H9 (cell line): ENCODE measurements at regions not wholly inside any gene's neighbourhood (a gene's known extent, or its start where the extent isn't known, plus 50 kb on each side); places are given as distances from the start of the nearest gene placed in this dataset.

Experiments used
- DNase-seq: peaks from one replicate; pipeline ENCODE4 v3.0.0-alpha.2; 2017
- H2AFZ ChIP-seq: one replicate; pipeline ENCODE4 v1.6.1; 2013; ENCODE audit warnings: mild to moderate bottlenecking, low read length, control low read depth, moderate library complexity
- H2AK5ac ChIP-seq: 2 replicates; pipeline ENCODE4 v1.6.1; 2013; ENCODE audit warnings: low read length, control low read depth, mixed read lengths; ENCODE audit not compliant: insufficient read length
- H2BK120ac ChIP-seq: one replicate; pipeline ENCODE4 v1.6.1; 2013; ENCODE audit warnings: low read depth, mild to moderate bottlenecking, low read length, control low read depth, inconsistent platforms; ENCODE audit not compliant: poor library complexity, severe bottlenecking
- H2BK12ac ChIP-seq: 2 replicates; pipeline ENCODE4 v1.6.1; 2013; ENCODE audit warnings: low read length, control low read depth, mixed read lengths, low read depth; ENCODE audit not compliant: insufficient read length
- H2BK15ac ChIP-seq: 2 replicates; pipeline ENCODE4 v1.6.1; 2013; ENCODE audit warnings: low read depth, low read length, control low read depth
- H2BK20ac ChIP-seq: one replicate; pipeline ENCODE4 v1.6.1; 2013; ENCODE audit warnings: low read depth, mild to moderate bottlenecking, low read length, control low read depth, inconsistent platforms; ENCODE audit not compliant: poor library complexity, severe bottlenecking
- H2BK5ac ChIP-seq: 2 replicates; pipeline ENCODE4 v1.6.1; 2013; ENCODE audit warnings: low read length, control low read depth, mixed read lengths; ENCODE audit not compliant: insufficient read length
- H3K14ac ChIP-seq: 2 replicates; pipeline ENCODE4 v1.6.1; 2013; ENCODE audit warnings: low read length, control low read depth; ENCODE audit not compliant: insufficient read depth
- H3K18ac ChIP-seq: 2 replicates; pipeline ENCODE4 v1.6.1; 2013; ENCODE audit warnings: low read depth, mild to moderate bottlenecking, mixed read lengths, low read length, control low read depth; ENCODE audit not compliant: insufficient read length
- H3K23ac ChIP-seq: 2 replicates; pipeline ENCODE4 v1.6.1; 2013; ENCODE audit warnings: low read length, control low read depth, mixed read lengths, low read depth; ENCODE audit not compliant: insufficient read length
- H3K23me2 ChIP-seq: 2 replicates; pipeline ENCODE4 v1.6.1; 2013; ENCODE audit warnings: low read depth, mild to moderate bottlenecking, mixed read lengths, low read length, control low read depth; ENCODE audit not compliant: insufficient read length, poor library complexity, severe bottlenecking
- H3K27ac ChIP-seq: 2 replicates; pipeline ENCODE4 v1.5.1; 2013; ENCODE audit warnings: low read length, control low read depth, mixed read lengths, low read depth; ENCODE audit not compliant: insufficient read length
- H3K27me3 ChIP-seq: 2 replicates; pipeline ENCODE4 v1.6.1; 2013; ENCODE audit warnings: low read length, control low read depth, inconsistent platforms; ENCODE audit not compliant: insufficient read depth
- H3K4ac ChIP-seq: 2 replicates; pipeline ENCODE4 v1.6.1; 2013; ENCODE audit warnings: low read depth, mild to moderate bottlenecking, control low read depth, inconsistent platforms, low read length, moderate library complexity
- H3K4me1 ChIP-seq: 2 replicates; pipeline ENCODE4 v1.6.1; 2013; ENCODE audit warnings: low read length, control low read depth, inconsistent platforms; ENCODE audit not compliant: insufficient read depth
- H3K4me2 ChIP-seq: 2 replicates; pipeline ENCODE4 v1.6.1; 2013; ENCODE audit warnings: low read length, control low read depth, mixed read lengths; ENCODE audit not compliant: insufficient read length, insufficient read depth
- H3K56ac ChIP-seq: 2 replicates; pipeline ENCODE4 v1.6.1; 2013; ENCODE audit warnings: low read depth, mild to moderate bottlenecking, mixed read lengths, low read length, control low read depth; ENCODE audit not compliant: insufficient read length
- H3K79me1 ChIP-seq: 2 replicates; pipeline ENCODE4 v1.6.1; 2013; ENCODE audit warnings: low read depth, mild to moderate bottlenecking, moderate library complexity, low read length, control low read depth, inconsistent platforms; ENCODE audit not compliant: insufficient read depth, poor library complexity, severe bottlenecking
- H3K79me2 ChIP-seq: 2 replicates; pipeline ENCODE4 v1.6.1; 2013; ENCODE audit warnings: low read length, control low read depth, inconsistent platforms; ENCODE audit not compliant: insufficient read depth
- H3K9ac ChIP-seq: 2 replicates; pipeline ENCODE4 v1.6.1; 2013; ENCODE audit warnings: low read length, control low read depth, mixed read lengths; ENCODE audit not compliant: insufficient read length; ENCODE audit errors: extremely low read depth
- H3K9me3 ChIP-seq: one replicate; pipeline ENCODE4 v1.6.1; 2013; ENCODE audit warnings: low read depth, low read length, inconsistent platforms; ENCODE audit not compliant: control insufficient read depth
- H3T11ph ChIP-seq: one replicate; pipeline ENCODE4 v1.6.1; 2013; ENCODE audit warnings: mild to moderate bottlenecking, low read length, control low read depth, inconsistent platforms
- H4K20me1 ChIP-seq: one replicate; pipeline ENCODE4 v1.6.1; 2013; ENCODE audit not compliant: control insufficient read depth, insufficient read length, insufficient read depth
- H4K5ac ChIP-seq: 2 replicates; pipeline ENCODE4 v1.6.1; 2013; ENCODE audit warnings: low read depth, mild to moderate bottlenecking, mixed read lengths, low read length, control low read depth; ENCODE audit not compliant: insufficient read length
- H4K8ac ChIP-seq: replicated peaks from 2 replicates; pipeline ENCODE4 v1.6.1; 2013; ENCODE audit warnings: low read length, control low read depth, mixed read lengths, low read depth; ENCODE audit not compliant: insufficient read length
- H4K91ac ChIP-seq: 2 replicates; pipeline ENCODE4 v1.6.1; 2013; ENCODE audit warnings: low read depth, mild to moderate bottlenecking, moderate library complexity, mixed read lengths, low read length, control low read depth; ENCODE audit not compliant: insufficient read length
- H3K27ac Mint-ChIP-seq, 3 experiments: 2 replicates in 2 of 3; 3 replicates in 1 of 3; pipeline ENCODE4 v1.8.0; 2020 to 2021; ENCODE audit warnings: mixed read lengths in 3 of 3, mild to moderate bottlenecking in 1 of 3, moderate library complexity in 1 of 3
- H3K27me3 Mint-ChIP-seq: 2 replicates; pipeline ENCODE4 v1.8.0; 2021; ENCODE audit warnings: low read depth, mild to moderate bottlenecking, moderate library complexity, mixed read lengths
- H3K36me3 Mint-ChIP-seq, 3 experiments: 2 replicates in 2 of 3; 3 replicates in 1 of 3; pipeline ENCODE4 v1.8.0; 2020 to 2021; ENCODE audit warnings: low read depth in 3 of 3, mixed read lengths in 3 of 3; ENCODE audit not compliant: insufficient read depth in 1 of 3
- H3K4me1 Mint-ChIP-seq, 2 experiments: 2 replicates each; pipeline ENCODE4 v1.8.0; 2020; ENCODE audit warnings: mixed read lengths in 2 of 2
- H3K4me3 Mint-ChIP-seq, 2 experiments: 2 replicates in 1 of 2; 3 replicates in 1 of 2; pipeline ENCODE4 v1.8.0; 2020 to 2021; ENCODE audit warnings: mild to moderate bottlenecking in 2 of 2, mixed read lengths in 2 of 2, moderate library complexity in 1 of 2
- H3K9me3 Mint-ChIP-seq, 2 experiments: 2 replicates in 1 of 2; 3 replicates in 1 of 2; pipeline ENCODE4 v1.8.0; 2020; ENCODE audit warnings: mild to moderate bottlenecking in 2 of 2, mixed read lengths in 2 of 2, moderate library complexity in 1 of 2
- WGBS: extraction: QIAGEN DNeasy Blood & Tissue Kit; methylation state at CpG from one replicate; pipeline ENCODE4 v1.1.7; 2013; ENCODE audit warnings: missing lambda C conversion rate, low lambda C conversion rate, mixed read lengths; ENCODE audit not compliant: insufficient read length; ENCODE audit errors: extremely low coverage; 5-methylcytosine and 5-hydroxymethylcytosine counted together
- TF ChIP-seq, protein P1 (sequence below): fragments of 200-600 bp; sonication (generic); conservative IDR thresholded peaks from 3 replicates; pipeline ENCODE4 v1.8.0; 2021; ENCODE audit warnings: antibody characterized with exemption, mild to moderate bottlenecking

DNA sequence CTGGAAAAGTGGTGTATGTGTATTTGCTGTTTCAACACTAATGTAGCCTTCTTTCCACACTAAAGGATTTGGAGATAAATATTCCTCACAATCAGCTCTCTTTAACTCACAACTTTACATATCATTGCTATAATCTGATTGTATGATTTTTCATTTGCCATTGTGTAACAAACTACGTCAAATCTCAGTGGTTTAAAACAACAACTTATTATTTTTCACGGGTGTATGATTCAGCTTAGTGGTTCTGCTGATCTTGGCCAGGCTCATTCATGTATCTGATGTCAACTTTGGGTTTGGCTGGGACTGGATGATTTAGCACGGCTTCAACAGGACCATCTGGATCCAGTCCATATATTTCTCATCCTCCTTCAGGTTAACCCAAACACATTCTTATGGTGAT lies 55.4 kb upstream of the TMX4 start:
- WGBS: no CpG with 5 or more reads among the region's 3 CpGs

More for the DNA sequence above, 55.4 kb upstream of the TMX4 start:
- Histone ChIP-seq H4K5ac (no peak overlapping the region), H3K4me1 (no peaks in the 10 kb centered on the region), H3K4me2 (no peak overlapping the region), H2BK15ac (no peak overlapping the region), H3K9me3 (no peaks in the 10 kb centered on the region), H3K9ac (no peak overlapping the region), H4K8ac (no peak overlapping the region), H3T11ph (no peak overlapping the region), H2BK12ac (no peak overlapping the region), H3K27me3 (no peaks in the 10 kb centered on the region), H2BK20ac (no peak overlapping the region), H3K79me1 (no peaks in the 10 kb centered on the region), H3K27ac (no peak overlapping the region), H4K20me1 (no peaks in the 10 kb centered on the region), H2AFZ (no peak overlapping the region), H3K23me2 (no peaks in the 10 kb centered on the region), H2BK5ac (no peak overlapping the region), H4K91ac (no peak overlapping the region), H2AK5ac (no peak overlapping the region), H3K14ac (no peak overlapping the region), H3K4ac (no peak overlapping the region), H3K18ac (no peak overlapping the region), H3K23ac (no peak overlapping the region), H3K79me2 (no peaks in the 10 kb centered on the region), H3K56ac (no peak overlapping the region), H2BK120ac (no peak overlapping the region)
- no peaks in the 10 kb centered on the region for H3K9me3 Mint-ChIP-seq
- H3K27ac Mint-ChIP-seq: no peak overlapping the region
- H3K4me3 Mint-ChIP-seq: no peak overlapping the region
- no peak for DNase-seq
- H3K27me3 Mint-ChIP-seq: no peaks in the 10 kb centered on the region
- no peaks in the 10 kb centered on the region for H3K36me3 Mint-ChIP-seq
- H3K4me1 Mint-ChIP-seq: peaks cover 9 to 14% of the 10 kb centered on the region in 2 experiments; a peak in 3 of 4 replicates
- TF ChIP-seq, protein P1, sequence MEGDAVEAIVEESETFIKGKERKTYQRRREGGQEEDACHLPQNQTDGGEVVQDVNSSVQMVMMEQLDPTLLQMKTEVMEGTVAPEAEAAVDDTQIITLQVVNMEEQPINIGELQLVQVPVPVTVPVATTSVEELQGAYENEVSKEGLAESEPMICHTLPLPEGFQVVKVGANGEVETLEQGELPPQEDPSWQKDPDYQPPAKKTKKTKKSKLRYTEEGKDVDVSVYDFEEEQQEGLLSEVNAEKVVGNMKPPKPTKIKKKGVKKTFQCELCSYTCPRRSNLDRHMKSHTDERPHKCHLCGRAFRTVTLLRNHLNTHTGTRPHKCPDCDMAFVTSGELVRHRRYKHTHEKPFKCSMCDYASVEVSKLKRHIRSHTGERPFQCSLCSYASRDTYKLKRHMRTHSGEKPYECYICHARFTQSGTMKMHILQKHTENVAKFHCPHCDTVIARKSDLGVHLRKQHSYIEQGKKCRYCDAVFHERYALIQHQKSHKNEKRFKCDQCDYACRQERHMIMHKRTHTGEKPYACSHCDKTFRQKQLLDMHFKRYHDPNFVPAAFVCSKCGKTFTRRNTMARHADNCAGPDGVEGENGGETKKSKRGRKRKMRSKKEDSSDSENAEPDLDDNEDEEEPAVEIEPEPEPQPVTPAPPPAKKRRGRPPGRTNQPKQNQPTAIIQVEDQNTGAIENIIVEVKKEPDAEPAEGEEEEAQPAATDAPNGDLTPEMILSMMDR: no peak
